ENCODE measurements at regions not wholly inside any gene's neighbourhood (a gene's known extent, or its start where the extent isn't known, plus 50 kb on each side); places are given as distances from the start of the nearest gene placed in this dataset.

GRCh38 chr4:183763990-183764754, 105.1 kb downstream of the TRAPPC11 start:
- in situ Hi-C loops (cut with HindIII; ENCODE audit: low pct_ligation_motif_present, low sequenced_read_pairs) = no loop called here
- no peaks in the 10 kb centered on the region for H3K36me3 ChIP-seq (replicated peaks)
- TF ChIP-seq CTCF (IDR thresholded peaks at IDR 0.05; ENCODE audit: low read depth, low read length, missing control alignments) = no peak
- no peaks in the 10 kb centered on the region for H3K27me3 ChIP-seq (replicated peaks)
- no peak for DNase-seq
- H3K4me3 ChIP-seq (ENCODE audit: low read depth, low read length) = no peak overlapping the region
- no peak overlapping the region for H3K27ac ChIP-seq

DNA sequence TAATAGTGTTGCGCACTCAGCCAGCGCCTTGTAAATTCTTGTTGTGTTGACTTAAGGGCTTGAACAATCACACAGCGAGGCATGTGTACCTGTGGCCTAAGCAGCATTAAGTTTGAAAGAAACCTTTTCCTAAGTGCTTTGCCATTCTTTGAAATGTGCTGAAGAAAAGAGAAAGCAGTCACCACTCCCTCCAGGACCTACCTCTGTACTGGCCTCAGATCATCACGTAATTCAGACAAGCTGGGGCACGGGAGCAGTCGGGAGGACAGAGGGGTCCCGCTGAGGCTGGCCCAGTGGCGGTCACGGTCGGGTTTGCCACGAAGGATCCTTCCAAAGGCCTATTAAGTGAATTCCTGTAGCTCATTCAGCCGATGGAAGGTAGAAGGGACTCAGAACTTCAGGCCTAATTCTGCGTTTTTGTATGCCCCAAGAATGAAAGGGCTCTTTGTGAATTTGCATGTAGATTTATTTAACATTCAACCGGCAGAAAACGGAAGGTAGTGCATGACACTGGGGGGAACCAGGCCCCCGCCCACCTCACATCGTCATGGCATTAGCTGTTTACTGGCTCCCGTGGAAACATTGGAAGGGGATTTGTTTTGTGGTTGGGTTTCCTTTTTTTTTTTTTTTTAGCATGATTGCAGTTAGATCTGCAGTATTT, 106.3 kb downstream of the TRAPPC11 start:
- no peaks in the 10 kb centered on the region for H3K36me3 ChIP-seq (replicated peaks)
- no peak overlapping the region for H3K27ac ChIP-seq
- no peak for DNase-seq
- no peaks in the 10 kb centered on the region for H3K27me3 ChIP-seq (replicated peaks)
- no peak overlapping the region for H3K4me3 ChIP-seq (ENCODE audit: low read depth, low read length)
- no peak for TF ChIP-seq CTCF (IDR thresholded peaks at IDR 0.05; ENCODE audit: low read depth, low read length, missing control alignments)
- in situ Hi-C loops (cut with HindIII; ENCODE audit: low pct_ligation_motif_present, low sequenced_read_pairs) = no loop called here

DNA sequence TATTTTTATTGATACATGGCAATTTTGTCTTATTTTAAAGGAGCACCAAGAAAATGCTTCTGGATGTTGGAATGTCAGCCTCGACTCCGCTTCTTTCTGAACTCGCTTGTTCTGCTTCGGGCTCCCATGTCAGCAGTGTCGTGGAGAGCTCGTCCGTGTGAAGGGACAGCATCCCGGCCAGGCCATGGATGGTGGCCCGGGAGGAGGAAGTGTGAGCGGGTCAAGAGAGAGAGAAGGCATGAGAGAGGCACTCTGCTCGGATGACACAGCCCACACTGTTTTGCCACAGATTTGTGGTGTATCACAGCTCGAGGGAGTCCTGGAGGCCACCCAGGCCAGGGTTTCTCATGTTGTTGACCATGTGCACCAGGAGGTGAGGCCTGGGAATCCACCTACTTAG, 107.0 kb downstream of the TRAPPC11 start:
- Histone ChIP-seq H3K4me3 (ENCODE audit: low read depth, low read length) (no peak overlapping the region), H3K36me3 (replicated peaks) (no peaks in the 10 kb centered on the region), H3K27ac (no peak overlapping the region), H3K27me3 (replicated peaks) (no peaks in the 10 kb centered on the region)
- in situ Hi-C loops (cut with HindIII; ENCODE audit: low pct_ligation_motif_present, low sequenced_read_pairs) = no loop called here
- no peak for TF ChIP-seq CTCF (IDR thresholded peaks at IDR 0.05; ENCODE audit: low read depth, low read length, missing control alignments)
- no peak for DNase-seq

DNA sequence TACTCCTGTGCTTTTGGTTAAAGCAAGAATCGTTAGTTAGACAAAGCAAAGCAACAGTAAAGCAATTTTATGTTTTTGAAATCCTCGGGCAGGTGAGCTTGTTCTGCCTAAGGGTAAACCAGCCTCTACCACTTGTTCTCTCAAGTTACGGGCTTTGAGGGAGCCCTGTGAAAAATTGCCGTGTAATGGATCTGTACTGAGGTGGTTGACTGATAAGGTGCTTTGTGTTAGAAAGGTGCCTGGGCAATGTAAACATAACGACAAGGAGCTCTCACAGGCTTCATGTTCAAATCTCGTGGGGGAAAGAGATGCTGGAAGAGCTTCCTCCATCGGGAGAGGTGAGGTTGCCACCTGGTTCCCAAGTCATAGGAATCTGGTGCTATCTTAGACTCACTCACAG, 111.8 kb downstream of the TRAPPC11 start:
- in situ Hi-C loops (cut with HindIII; ENCODE audit: low pct_ligation_motif_present, low sequenced_read_pairs) = no loop called here
- no peak for DNase-seq
- no peaks in the 10 kb centered on the region for H3K36me3 ChIP-seq (replicated peaks)
- no peak overlapping the region for H3K4me3 ChIP-seq (ENCODE audit: low read depth, low read length)
- no peaks in the 10 kb centered on the region for H3K27me3 ChIP-seq (replicated peaks)
- no peak for TF ChIP-seq CTCF (IDR thresholded peaks at IDR 0.05; ENCODE audit: low read depth, low read length, missing control alignments)
- no peak overlapping the region for H3K27ac ChIP-seq

GRCh38 chr4:183772361-183772760, 113.3 kb downstream of the TRAPPC11 start:
- Histone ChIP-seq H3K27ac (no peak overlapping the region), H3K4me3 (ENCODE audit: low read depth, low read length) (no peak overlapping the region), H3K36me3 (replicated peaks) (no peaks in the 10 kb centered on the region), H3K27me3 (replicated peaks) (no peaks in the 10 kb centered on the region)
- in situ Hi-C loops (cut with HindIII; ENCODE audit: low pct_ligation_motif_present, low sequenced_read_pairs) = no loop called here
- no peak for DNase-seq
- no peak for TF ChIP-seq CTCF (IDR thresholded peaks at IDR 0.05; ENCODE audit: low read depth, low read length, missing control alignments)

Measured in brain microvascular endothelial cell (primary cell).